Esophagus muscularis mucosa (tissue), 4 donors: ENCODE measurements at regions not wholly inside any gene's neighbourhood (a gene's known extent, or its start where the extent isn't known, plus 50 kb on each side); places are given as distances from the start of the nearest gene placed in this dataset.
"Not testable (repeated sequence)": the region's sequence is repeated elsewhere in the genome, so short reads cannot be mapped to it uniquely, and the experiment has no call there.

ENCODE experiments used
- DNase-seq: peaks from one replicate; pipeline ENCODE4 v3.0.0-alpha.2; 2017; ENCODE audit errors: extremely low spot score
- H3K27ac ChIP-seq, 4 donors: fragments of 200-600 bp; sonication (generic); replicated peaks in 1 of 4; 1 replicate in 3 of 4; 2 replicates in 1 of 4; pipeline ENCODE4 v1.5.1; 2016 to 2019; ENCODE audit warnings: mild to moderate bottlenecking in 1 of 4
- H3K27me3 ChIP-seq, 4 donors: fragments of 200-600 bp; sonication (generic); one replicate each; pipeline versions ENCODE4 v1.5.1 to v1.6.0; 2016 to 2019
- H3K36me3 ChIP-seq, 4 donors: fragments of 200-600 bp; sonication (generic); one replicate each; pipeline ENCODE4 v1.5.1; 2016 to 2019
- H3K4me1 ChIP-seq, 4 donors: fragments of 200-600 bp; sonication (generic); one replicate each; pipeline ENCODE4 v1.5.1; 2016 to 2019
- H3K4me3 ChIP-seq, 4 donors: fragments of 200-600 bp; sonication (generic); 1 replicate in 2 of 4; 2 replicates in 2 of 4; pipeline ENCODE4 v1.5.1; 2016 to 2019; ENCODE audit warnings: mild to moderate bottlenecking in 4 of 4, moderate library complexity in 1 of 4
- H3K9me3 ChIP-seq, 4 donors: fragments of 200-600 bp; sonication (generic); 1 replicate in 3 of 4; 2 replicates in 1 of 4; pipeline ENCODE4 v1.5.1; 2016 to 2019
- EP300 ChIP-seq: sonication (generic); formaldehyde crosslinking; IDR thresholded peaks from one replicate; pipeline ENCODE4 v1.6.1; 2017; ENCODE audit warnings: antibody characterized with exemption
- POLR2A ChIP-seq: fragments of 450-650 bp; IDR thresholded peaks from one replicate; pipeline ENCODE4 v1.6.1; 2017; ENCODE audit warnings: antibody characterized with exemption, moderate library complexity, mild to moderate bottlenecking, low read depth
- POLR2AphosphoS5 ChIP-seq, 2 donors: sonication (generic); formaldehyde crosslinking; IDR thresholded peaks; one replicate each; pipeline ENCODE4 v1.6.1; 2017; ENCODE audit warnings: antibody characterized with exemption in 2 of 2
- WGBS: methylation state at CpG from one replicate; pipeline ENCODE4 v1.1.5; 2018; 5-methylcytosine and 5-hydroxymethylcytosine counted together
- intact Hi-C: fragments of 100-400 bp; cut with DNase I; formaldehyde crosslinking; loops from one replicate; pipeline ENCODE4 v1.15.1; 2023
- TF ChIP-seq, protein P1 (sequence below), 3 experiments: fragments of 200-600 bp in 2 of 3; fragments of 450-650 bp in 1 of 3; sonication (generic) in 2 of 3; IDR thresholded peaks; one replicate each; pipeline ENCODE4 v1.5.1; 2017 to 2019; ENCODE audit warnings: antibody characterized with exemption in 3 of 3, mild to moderate bottlenecking in 2 of 3, moderate library complexity in 1 of 3

DNA sequence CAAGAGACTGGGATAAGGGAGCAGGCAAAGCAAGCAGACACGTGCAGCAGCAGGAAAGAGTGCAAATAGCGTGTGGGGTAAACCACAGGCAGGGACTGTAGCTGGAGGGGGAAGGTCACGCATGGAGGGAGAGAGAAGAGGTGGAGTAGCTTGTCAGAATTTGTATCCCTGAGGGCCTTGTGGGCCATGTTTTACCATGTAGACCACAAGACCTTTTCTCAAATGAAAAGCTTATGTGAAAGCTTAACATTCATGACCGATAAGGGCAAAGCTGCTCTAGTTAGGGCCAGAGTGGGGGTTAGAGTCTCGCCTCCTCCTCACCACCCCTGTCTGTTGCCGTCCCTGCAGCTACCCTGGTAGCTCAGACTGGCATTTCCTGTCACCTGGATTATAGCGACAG, 152.9 kb upstream of the E2F7 start:
- WGBS = 87% methylated on average over 7 of the region's 7 CpGs
- DNase-seq = no peak
- Histone ChIP-seq H3K27ac (no peak overlapping the region), H3K4me1 (no peaks in the 10 kb centered on the region), H3K9me3 (no peaks in the 10 kb centered on the region), H3K27me3 (no peaks in the 10 kb centered on the region), H3K4me3 (no peak overlapping the region), H3K36me3 (no peaks in the 10 kb centered on the region)
- intact Hi-C loops = no loop called here
- TF ChIP-seq POLR2AphosphoS5 (IDR thresholded peaks at IDR 0.05) = no peak
- no peak for TF ChIP-seq EP300
- TF ChIP-seq POLR2A = no peak
- TF ChIP-seq, protein P1, sequence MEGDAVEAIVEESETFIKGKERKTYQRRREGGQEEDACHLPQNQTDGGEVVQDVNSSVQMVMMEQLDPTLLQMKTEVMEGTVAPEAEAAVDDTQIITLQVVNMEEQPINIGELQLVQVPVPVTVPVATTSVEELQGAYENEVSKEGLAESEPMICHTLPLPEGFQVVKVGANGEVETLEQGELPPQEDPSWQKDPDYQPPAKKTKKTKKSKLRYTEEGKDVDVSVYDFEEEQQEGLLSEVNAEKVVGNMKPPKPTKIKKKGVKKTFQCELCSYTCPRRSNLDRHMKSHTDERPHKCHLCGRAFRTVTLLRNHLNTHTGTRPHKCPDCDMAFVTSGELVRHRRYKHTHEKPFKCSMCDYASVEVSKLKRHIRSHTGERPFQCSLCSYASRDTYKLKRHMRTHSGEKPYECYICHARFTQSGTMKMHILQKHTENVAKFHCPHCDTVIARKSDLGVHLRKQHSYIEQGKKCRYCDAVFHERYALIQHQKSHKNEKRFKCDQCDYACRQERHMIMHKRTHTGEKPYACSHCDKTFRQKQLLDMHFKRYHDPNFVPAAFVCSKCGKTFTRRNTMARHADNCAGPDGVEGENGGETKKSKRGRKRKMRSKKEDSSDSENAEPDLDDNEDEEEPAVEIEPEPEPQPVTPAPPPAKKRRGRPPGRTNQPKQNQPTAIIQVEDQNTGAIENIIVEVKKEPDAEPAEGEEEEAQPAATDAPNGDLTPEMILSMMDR (IDR thresholded peaks at IDR 0.05) = no peak

DNA sequence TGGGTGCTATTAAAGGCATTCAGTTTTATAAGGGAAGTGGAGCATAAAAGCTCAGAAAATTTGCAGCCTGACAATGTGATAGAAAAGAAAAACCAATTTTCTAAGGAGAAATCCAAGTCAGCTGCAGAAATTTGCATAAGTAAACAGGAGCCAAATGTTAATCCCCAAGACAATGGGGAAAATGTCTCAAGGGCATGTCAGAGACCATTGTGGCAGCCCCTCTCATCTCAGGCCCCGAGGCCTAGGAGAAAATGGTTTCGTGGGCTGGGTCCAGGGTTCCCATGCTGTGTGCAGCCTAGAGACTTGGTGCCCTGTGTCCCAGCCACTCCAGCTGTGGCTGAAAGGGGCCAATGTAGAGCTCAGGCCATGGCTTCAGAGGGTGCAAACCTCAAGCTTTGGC, 150.8 kb upstream of the E2F7 start:
- H3K4me1 ChIP-seq, intact Hi-C loops, H3K36me3 ChIP-seq, DNase-seq, H3K27me3 ChIP-seq, H3K4me3 ChIP-seq, H3K27ac ChIP-seq, H3K9me3 ChIP-seq: not testable (repeated sequence)
- 93% methylated on average over 2 of the region's 2 CpGs for WGBS

DNA sequence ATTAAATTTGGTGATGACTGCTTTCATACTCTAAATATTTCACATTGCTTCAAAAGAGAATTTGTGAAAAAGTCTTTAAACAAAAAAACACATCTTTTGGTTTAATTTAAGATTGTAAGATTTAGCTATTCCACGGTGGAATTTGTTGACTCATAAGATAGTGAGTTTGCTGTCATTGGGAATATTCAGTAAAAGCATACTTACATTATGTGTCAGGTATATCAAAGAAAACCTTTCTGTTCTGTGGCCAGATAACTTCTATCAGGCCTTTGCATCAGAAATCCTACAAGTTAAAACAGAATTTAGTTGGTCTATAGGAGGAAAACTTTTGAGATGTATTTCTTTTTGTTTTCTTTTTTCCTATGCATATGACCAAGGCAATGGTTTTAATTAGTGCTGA, 148.8 kb upstream of the E2F7 start:
- intact Hi-C loops = no loop called here
- DNase-seq = no peak

DNA sequence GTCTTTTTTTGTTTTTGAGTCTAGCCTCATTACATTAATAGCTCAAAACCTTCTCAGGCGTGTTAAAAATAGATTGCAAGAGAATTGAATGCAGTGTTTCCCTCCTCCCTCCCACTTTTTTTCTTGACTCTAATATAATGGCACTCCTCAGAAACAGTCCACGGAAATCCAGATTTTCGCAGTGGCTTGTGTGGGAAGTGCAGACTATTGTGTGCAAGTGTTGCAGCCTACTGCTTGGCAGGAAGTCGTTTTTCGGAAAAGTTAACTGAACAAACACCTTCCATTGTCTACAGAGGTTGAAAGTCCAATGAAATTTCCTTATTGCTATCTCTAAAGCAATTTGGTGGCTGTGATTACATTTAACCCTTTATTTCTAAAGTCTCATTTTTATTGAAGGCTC, 147.9 kb upstream of the E2F7 start:
- 46% methylated on average over 5 of the region's 5 CpGs for WGBS
- Histone ChIP-seq H3K36me3 (no peaks in the 10 kb centered on the region), H3K27me3 (no peaks in the 10 kb centered on the region), H3K9me3 (peaks cover 0 to 9% (median 3%) of the 10 kb centered on the region in 4 donors), H3K4me3 (no peak overlapping the region), H3K27ac (no peak overlapping the region), H3K4me1 (no peaks in the 10 kb centered on the region)
- TF ChIP-seq, protein P1 (IDR thresholded peaks at IDR 0.05) = no peak
- TF ChIP-seq POLR2A (no peak), EP300 (no peak), POLR2AphosphoS5 (IDR thresholded peaks at IDR 0.05) (no peak)
- DNase-seq = no peak
- intact Hi-C loops = no loop called here

More for the DNA sequence above, 148.8 kb upstream of the E2F7 start:
- no peaks in the 10 kb centered on the region for H3K36me3 ChIP-seq
- TF ChIP-seq POLR2A (no peak), POLR2AphosphoS5 (IDR thresholded peaks at IDR 0.05) (no peak), EP300 (no peak)
- TF ChIP-seq, protein P1 (IDR thresholded peaks at IDR 0.05) = no peak
- H3K27me3 ChIP-seq = no peaks in the 10 kb centered on the region
- no peaks in the 10 kb centered on the region for H3K4me1 ChIP-seq
- WGBS = 81% methylated on average over 1 of the region's 1 CpG
- no peak overlapping the region for H3K27ac ChIP-seq
- peaks cover 0 to 9% (median 3%) of the 10 kb centered on the region in 4 donors for H3K9me3 ChIP-seq
- no peak overlapping the region for H3K4me3 ChIP-seq

DNA sequence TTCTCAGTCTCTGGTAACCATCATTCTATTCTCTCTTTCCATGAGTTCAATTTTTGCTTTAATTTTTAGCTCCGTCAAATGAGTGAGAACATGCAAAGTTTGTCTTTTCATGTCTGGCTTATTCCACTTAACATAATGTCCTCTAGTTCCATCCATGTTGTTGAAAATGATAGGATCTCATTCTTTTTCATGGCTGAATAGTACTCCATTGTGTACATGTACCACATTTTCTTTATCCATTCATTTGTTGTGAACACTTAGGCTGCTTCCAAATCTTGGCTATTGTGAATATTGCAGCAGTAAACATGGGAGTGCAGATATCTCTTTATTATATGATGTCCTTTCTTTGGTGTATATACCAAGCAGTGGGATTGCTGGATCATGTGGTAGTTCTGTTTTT, 145.4 kb upstream of the E2F7 start:
- no peak for TF ChIP-seq POLR2A
- no peak overlapping the region for H3K4me3 ChIP-seq
- H3K4me1 ChIP-seq = no peaks in the 10 kb centered on the region
- no peak overlapping the region for H3K27ac ChIP-seq
- 95% methylated on average over 1 of the region's 1 CpG for WGBS
- no peaks in the 10 kb centered on the region for H3K27me3 ChIP-seq
- intact Hi-C loops = no loop called here
- peaks cover 0 to 9% (median 3%) of the 10 kb centered on the region in 4 donors for H3K9me3 ChIP-seq
- no peaks in the 10 kb centered on the region for H3K36me3 ChIP-seq
- no peak for DNase-seq

DNA sequence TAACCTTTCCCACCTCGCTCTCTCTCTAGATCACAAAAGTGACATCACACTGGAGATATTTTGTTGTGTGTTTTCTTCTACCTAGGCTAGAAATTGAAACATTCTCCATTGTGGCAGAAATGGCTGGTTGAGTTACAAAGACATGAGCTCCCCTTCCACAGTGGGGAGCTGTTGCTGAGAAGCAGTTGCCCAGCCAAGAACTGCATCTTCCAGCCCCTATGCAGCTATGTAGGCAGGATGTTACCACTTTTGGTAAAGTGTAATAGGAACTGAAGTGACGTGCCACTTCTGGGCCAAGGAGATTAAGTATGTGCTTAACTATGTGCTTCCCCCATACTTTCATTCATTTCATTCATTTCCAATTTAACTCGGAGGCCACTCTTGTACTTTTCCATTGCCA, 138.7 kb upstream of the E2F7 start:
- Histone ChIP-seq H3K4me3 (no peak overlapping the region), H3K9me3 (peaks cover 0 to 1% (median 0%) of the 10 kb centered on the region in 4 donors), H3K27ac (no peak overlapping the region), H3K36me3 (no peaks in the 10 kb centered on the region), H3K27me3 (no peaks in the 10 kb centered on the region), H3K4me1 (no peaks in the 10 kb centered on the region)
- no peak for DNase-seq
- WGBS = 73% methylated on average over 3 of the region's 3 CpGs
- TF ChIP-seq, protein P1 (IDR thresholded peaks at IDR 0.05) = no peak
- TF ChIP-seq EP300 = no peak
- no peak for TF ChIP-seq POLR2A
- no peak for TF ChIP-seq POLR2AphosphoS5 (IDR thresholded peaks at IDR 0.05)
- intact Hi-C loops = no loop called here
